Fibroblast of lung (primary cell): ENCODE measurements at regions not wholly inside any gene's neighbourhood (a gene's known extent, or its start where the extent isn't known, plus 50 kb on each side); places are given as distances from the start of the nearest gene placed in this dataset.

ENCODE experiments used
- EZH2 ChIP-seq: IDR thresholded peaks from 2 replicates; pipeline ENCODE4 v1.5.1; 2012; ENCODE audit warnings: low read length, control low read depth, mild to moderate bottlenecking; ENCODE audit errors: missing control alignments
- TF ChIP-seq, protein P1 (sequence below), 2 donors: IDR thresholded peaks in 1 of 2; conservative IDR thresholded peaks in 1 of 2; 1 replicate in 1 of 2; 2 replicates in 1 of 2; pipeline ENCODE4 v1.5.1; 2011 to 2012; ENCODE audit warnings: low read length in 2 of 2, control low read depth in 1 of 2, inconsistent platforms in 1 of 2, low read depth in 1 of 2, mild to moderate bottlenecking in 1 of 2

GRCh38 chr15:92290359-92290992 is 103.2 kb upstream of the ST8SIA2 start:
- TF ChIP-seq, protein P1, sequence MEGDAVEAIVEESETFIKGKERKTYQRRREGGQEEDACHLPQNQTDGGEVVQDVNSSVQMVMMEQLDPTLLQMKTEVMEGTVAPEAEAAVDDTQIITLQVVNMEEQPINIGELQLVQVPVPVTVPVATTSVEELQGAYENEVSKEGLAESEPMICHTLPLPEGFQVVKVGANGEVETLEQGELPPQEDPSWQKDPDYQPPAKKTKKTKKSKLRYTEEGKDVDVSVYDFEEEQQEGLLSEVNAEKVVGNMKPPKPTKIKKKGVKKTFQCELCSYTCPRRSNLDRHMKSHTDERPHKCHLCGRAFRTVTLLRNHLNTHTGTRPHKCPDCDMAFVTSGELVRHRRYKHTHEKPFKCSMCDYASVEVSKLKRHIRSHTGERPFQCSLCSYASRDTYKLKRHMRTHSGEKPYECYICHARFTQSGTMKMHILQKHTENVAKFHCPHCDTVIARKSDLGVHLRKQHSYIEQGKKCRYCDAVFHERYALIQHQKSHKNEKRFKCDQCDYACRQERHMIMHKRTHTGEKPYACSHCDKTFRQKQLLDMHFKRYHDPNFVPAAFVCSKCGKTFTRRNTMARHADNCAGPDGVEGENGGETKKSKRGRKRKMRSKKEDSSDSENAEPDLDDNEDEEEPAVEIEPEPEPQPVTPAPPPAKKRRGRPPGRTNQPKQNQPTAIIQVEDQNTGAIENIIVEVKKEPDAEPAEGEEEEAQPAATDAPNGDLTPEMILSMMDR (conservative IDR thresholded peaks at IDR 0.05 in 1 of 2, IDR thresholded peaks at IDR 0.05 in 1 of 2; ENCODE audit: low read depth in 1 of 2, low read length in 2 of 2), result no peak
- no peak for TF ChIP-seq EZH2
